Heart left ventricle (tissue), 13 donors: ENCODE measurements at regions not wholly inside any gene's neighbourhood (a gene's known extent, or its start where the extent isn't known, plus 50 kb on each side); places are given as distances from the start of the nearest gene placed in this dataset.

Experiments
- POLR2A ChIP-seq, 2 donors: fragments of 450-650 bp; IDR thresholded peaks; one replicate each; pipeline ENCODE4 v1.6.1; 2017; ENCODE audit warnings: antibody characterized with exemption in 2 of 2, mild to moderate bottlenecking in 2 of 2, moderate library complexity in 2 of 2
- TF ChIP-seq, protein P1 (sequence below), 12 donors: fragments of 200-600 bp; sonication (generic) in 4 of 12; IDR thresholded peaks; one replicate each; pipeline versions ENCODE4 v1.5.0 to v1.8.0; 2018 to 2022; ENCODE audit warnings: antibody characterized with exemption in 12 of 12, mild to moderate bottlenecking in 5 of 12
- donor health status: ischemic (EF 13 %, LVEDD 7.1; RV severe dilation, severe dysfunction).
- donor health status: DM: no; HTN: yes; CAD: no.
- donor health status: DM: no; HTN: no; CAD: no.
- donor health status: ischemic (EF 25% LVEDD 6.9; RV normal size, moderate dysfunction).
- donor health status: ischemic (EF 25% LVEDD 5.7; RV mildly dilated, moderate dysfunction).
- donor health status: ischemic (EF 35%, LVEDD 5.7; RV mildly dilated, moderate dysfunction).
- donor health status: nonischemic (EF 11% LVEDD 7.7; RV severe dilation, severe dysfunction).
- donor health status: DM: yes; HTN: yes; CAD: no.
- donor health status: PGD.
- donor health status: ischemic (EF 29% LVEDD 5.4; RV normal size, mild dysfunction).
- donor health status: nonischemic (EF 23%, LVEDD 6.1; RV moderate dilation, normal function).

- TF ChIP-seq POLR2A (IDR thresholded peaks at IDR 0.05), result no peak
- TF ChIP-seq, protein P1, sequence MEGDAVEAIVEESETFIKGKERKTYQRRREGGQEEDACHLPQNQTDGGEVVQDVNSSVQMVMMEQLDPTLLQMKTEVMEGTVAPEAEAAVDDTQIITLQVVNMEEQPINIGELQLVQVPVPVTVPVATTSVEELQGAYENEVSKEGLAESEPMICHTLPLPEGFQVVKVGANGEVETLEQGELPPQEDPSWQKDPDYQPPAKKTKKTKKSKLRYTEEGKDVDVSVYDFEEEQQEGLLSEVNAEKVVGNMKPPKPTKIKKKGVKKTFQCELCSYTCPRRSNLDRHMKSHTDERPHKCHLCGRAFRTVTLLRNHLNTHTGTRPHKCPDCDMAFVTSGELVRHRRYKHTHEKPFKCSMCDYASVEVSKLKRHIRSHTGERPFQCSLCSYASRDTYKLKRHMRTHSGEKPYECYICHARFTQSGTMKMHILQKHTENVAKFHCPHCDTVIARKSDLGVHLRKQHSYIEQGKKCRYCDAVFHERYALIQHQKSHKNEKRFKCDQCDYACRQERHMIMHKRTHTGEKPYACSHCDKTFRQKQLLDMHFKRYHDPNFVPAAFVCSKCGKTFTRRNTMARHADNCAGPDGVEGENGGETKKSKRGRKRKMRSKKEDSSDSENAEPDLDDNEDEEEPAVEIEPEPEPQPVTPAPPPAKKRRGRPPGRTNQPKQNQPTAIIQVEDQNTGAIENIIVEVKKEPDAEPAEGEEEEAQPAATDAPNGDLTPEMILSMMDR (IDR thresholded peaks at IDR 0.05), result no peak
Measured at GRCh38 chrX:39586359-39586758, 511.4 kb downstream of the BCOR start.
